Thoracic aorta (tissue), 2 donors: ENCODE measurements at regions not wholly inside any gene's neighbourhood (a gene's known extent, or its start where the extent isn't known, plus 50 kb on each side); places are given as distances from the start of the nearest gene placed in this dataset.

Experiments
- ATAC-seq: fragments of 150-250 bp; one replicate; pipeline ENCODE4 v1.8.0; 2017; ENCODE audit warnings: low read depth; ENCODE audit not compliant: insufficient number of reproducible peaks, low FRiP score
- DNase-seq: peaks from one replicate; pipeline ENCODE4 v3.0.0-alpha.2; 2020; ENCODE audit warnings: low spot score
- H3K27ac ChIP-seq, 2 donors: fragments of 200-600 bp; sonication (generic); 1 replicate in 1 of 2; 2 replicates in 1 of 2; pipeline ENCODE4 v1.5.1; 2016; ENCODE audit warnings: mild to moderate bottlenecking in 2 of 2, moderate library complexity in 2 of 2
- H3K27me3 ChIP-seq: fragments of 200-600 bp; sonication (generic); replicated peaks from 2 replicates; pipeline ENCODE4 v1.6.0; 2016; ENCODE audit warnings: mild to moderate bottlenecking; ENCODE audit not compliant: insufficient read depth
- H3K36me3 ChIP-seq: fragments of 200-600 bp; sonication (generic); one replicate; pipeline ENCODE4 v1.5.1; 2016
- H3K4me1 ChIP-seq, 2 donors: fragments of 200-600 bp; sonication (generic); 1 replicate in 1 of 2; 2 replicates in 1 of 2; pipeline versions ENCODE4 v1.5.1 to v1.6.0; 2016; ENCODE audit warnings: low read depth in 2 of 2, mild to moderate bottlenecking in 1 of 2; ENCODE audit not compliant: control insufficient read depth in 1 of 2
- H3K4me3 ChIP-seq: fragments of 200-600 bp; sonication (generic); 2 replicates; pipeline ENCODE4 v1.5.1; 2016; ENCODE audit warnings: mild to moderate bottlenecking
- H3K9me3 ChIP-seq: fragments of 200-600 bp; sonication (generic); 2 replicates; pipeline ENCODE4 v1.5.1; 2016
- TF ChIP-seq, protein P1 (sequence below): fragments of 200-600 bp; sonication (generic); IDR thresholded peaks from one replicate; pipeline ENCODE4 v1.5.1; 2019; ENCODE audit warnings: antibody characterized with exemption

DNA sequence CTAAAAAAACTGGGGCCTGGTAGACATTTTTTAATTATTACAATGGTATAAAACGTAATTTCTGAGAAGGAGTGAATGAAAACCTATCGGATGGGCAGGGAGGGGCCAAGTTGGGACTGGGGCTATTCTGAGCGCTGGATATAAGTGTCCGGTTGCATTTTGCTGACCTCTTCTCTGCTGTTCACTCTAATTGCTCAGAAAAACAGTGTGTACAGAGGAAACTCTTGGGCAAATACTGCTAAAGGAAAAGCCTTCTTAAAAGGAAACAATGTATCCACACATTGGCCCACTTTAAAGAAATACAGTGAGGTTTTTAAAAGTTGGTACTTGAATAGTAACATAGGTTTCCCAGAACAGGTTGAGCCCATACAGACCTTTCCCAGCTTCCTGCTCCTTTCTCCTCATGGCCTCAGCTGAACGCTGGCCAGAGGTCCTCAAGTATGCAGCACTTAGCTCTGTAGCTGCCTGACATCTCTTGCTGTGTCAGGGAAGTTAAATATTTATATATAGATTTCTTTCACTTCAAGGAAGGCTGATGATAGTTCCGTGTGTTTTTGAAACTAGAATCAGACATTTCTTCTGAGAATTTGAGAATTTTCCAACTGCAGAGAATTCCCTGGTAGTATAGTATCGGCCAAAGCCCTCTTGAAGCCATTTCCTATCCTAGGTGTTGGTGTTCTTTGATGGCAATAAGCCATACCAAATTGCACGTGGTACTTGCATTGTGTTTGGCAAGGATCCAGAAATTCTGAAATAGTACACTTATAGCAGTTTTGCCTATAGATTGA lies 97.1 kb upstream of the SLC4A4 start:
- TF ChIP-seq, protein P1, sequence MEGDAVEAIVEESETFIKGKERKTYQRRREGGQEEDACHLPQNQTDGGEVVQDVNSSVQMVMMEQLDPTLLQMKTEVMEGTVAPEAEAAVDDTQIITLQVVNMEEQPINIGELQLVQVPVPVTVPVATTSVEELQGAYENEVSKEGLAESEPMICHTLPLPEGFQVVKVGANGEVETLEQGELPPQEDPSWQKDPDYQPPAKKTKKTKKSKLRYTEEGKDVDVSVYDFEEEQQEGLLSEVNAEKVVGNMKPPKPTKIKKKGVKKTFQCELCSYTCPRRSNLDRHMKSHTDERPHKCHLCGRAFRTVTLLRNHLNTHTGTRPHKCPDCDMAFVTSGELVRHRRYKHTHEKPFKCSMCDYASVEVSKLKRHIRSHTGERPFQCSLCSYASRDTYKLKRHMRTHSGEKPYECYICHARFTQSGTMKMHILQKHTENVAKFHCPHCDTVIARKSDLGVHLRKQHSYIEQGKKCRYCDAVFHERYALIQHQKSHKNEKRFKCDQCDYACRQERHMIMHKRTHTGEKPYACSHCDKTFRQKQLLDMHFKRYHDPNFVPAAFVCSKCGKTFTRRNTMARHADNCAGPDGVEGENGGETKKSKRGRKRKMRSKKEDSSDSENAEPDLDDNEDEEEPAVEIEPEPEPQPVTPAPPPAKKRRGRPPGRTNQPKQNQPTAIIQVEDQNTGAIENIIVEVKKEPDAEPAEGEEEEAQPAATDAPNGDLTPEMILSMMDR: no peak
- Histone ChIP-seq H3K36me3 (no peaks in the 10 kb centered on the region), H3K27me3 (no peaks in the 10 kb centered on the region), H3K4me3 (no peak overlapping the region), H3K4me1 (peaks cover 7 to 20% of the 10 kb centered on the region in 2 donors), H3K9me3 (no peaks in the 10 kb centered on the region), H3K27ac (no peak overlapping the region)
- DNase-seq (no peak), ATAC-seq (no peak)

DNA sequence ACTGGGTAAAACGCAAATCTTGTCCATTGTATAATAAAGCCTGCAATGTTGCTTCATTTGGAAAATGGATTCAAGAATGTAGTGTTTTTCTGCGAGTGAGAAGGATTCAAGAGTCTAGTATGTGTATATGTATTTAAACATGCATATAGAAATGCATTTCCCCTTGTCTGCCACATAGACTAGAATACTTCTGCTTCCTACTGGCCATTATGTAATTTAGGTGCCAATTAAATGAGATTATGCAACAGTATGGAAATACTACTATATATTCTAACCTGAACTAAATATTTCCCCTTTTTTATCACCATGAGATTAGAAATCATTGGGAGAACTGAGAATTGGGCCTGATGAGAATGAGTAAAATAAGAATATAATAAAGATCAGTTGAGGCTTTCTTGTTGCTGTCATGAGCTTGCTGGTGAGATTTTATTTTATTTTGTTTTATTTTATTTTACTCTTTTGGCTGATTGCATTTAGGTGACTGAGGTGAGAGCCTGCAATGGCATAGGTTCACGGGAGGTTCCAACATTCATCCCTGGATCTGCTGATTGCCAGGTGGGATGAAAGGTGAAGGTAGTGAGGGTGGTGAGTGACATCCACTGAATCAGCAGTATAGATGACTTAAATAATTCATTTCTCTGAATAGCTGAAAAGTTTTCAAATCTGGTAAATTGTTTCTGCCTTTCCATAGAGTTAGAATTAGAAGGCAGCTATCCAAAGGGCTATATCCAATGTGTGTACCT lies 95.6 kb upstream of the SLC4A4 start:
- Histone ChIP-seq H3K36me3 (no peaks in the 10 kb centered on the region), H3K4me3 (no peak overlapping the region), H3K4me1 (peaks cover 7 to 25% of the 10 kb centered on the region in 2 donors), H3K27ac (no peak overlapping the region), H3K9me3 (no peaks in the 10 kb centered on the region), H3K27me3 (no peaks in the 10 kb centered on the region)
- DNase-seq (no peak), ATAC-seq (no peak)
- TF ChIP-seq, protein P1: no peak

DNA sequence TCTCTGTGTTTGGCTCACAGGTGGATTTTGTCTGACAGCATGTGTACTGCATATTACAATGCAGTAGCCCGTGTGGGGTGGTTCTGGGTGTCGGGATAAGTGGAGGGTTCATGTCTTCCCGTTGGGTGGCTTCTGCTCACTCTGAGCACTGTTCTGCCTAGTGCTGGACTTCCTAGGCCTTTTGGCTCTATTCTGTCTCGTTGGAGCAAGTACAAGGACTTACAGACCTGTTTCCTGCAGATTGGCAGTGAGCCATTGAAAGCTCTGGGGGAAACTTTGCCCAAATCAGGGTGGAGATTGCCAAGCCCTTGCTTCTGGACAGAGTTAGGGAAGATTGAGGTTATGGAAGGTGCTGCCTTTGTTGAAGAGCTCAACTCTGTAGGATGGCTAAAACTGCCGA lies 91.1 kb upstream of the SLC4A4 start:
- H3K4me1 ChIP-seq: peaks cover 7 to 28% of the 10 kb centered on the region in 2 donors
- H3K9me3 ChIP-seq: no peaks in the 10 kb centered on the region
- H3K4me3 ChIP-seq: no peak overlapping the region
- H3K27ac ChIP-seq: no peak overlapping the region
- ATAC-seq: no peak
- no peaks in the 10 kb centered on the region for H3K36me3 ChIP-seq
- TF ChIP-seq, protein P1: no peak
- DNase-seq: no peak
- H3K27me3 ChIP-seq: no peaks in the 10 kb centered on the region

DNA sequence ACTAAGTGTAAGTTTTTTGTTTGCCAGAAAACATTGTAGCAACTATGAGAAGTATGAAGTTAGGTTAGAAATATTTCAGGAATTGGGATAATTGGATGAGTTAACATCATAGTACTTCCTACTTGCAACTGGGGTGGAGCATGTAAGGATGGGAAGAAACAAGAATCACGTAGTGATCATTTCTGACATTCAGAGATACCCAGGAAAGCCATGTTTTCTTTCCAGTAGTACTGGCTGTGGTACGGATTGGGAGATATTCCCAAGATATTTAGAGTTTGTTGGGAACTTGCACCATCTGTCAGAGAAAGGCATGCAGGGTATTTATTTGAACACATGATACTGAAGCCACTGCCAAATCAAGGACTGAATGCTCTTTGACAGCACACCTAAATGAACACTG lies 87.6 kb upstream of the SLC4A4 start:
- DNase-seq (no peak), ATAC-seq (no peak)
- peaks cover 4 to 28% of the 10 kb centered on the region in 2 donors for H3K4me1 ChIP-seq
- no peaks in the 10 kb centered on the region for H3K27me3 ChIP-seq
- H3K36me3 ChIP-seq: no peaks in the 10 kb centered on the region
- H3K9me3 ChIP-seq: no peaks in the 10 kb centered on the region
- no peak overlapping the region for H3K27ac ChIP-seq
- TF ChIP-seq, protein P1: no peak
- no peak overlapping the region for H3K4me3 ChIP-seq

- H3K27ac ChIP-seq: no peak overlapping the region
- TF ChIP-seq, protein P1: no peak
Observed at GRCh38 chr4:71253545-71253944, 85.3 kb upstream of the SLC4A4 start.

More at GRCh38 chr4:71253545-71253944, 85.3 kb upstream of the SLC4A4 start:
- Histone ChIP-seq H3K4me1 (peaks cover 4 to 22% of the 10 kb centered on the region in 2 donors), H3K9me3 (no peaks in the 10 kb centered on the region), H3K36me3 (no peaks in the 10 kb centered on the region), H3K4me3 (peak overlapping the region; percentile 46), H3K27me3 (no peaks in the 10 kb centered on the region)
- DNase-seq: no peak
- no peak for ATAC-seq
